WTC11 (cell line): ENCODE measurements at regions not wholly inside any gene's neighbourhood (a gene's known extent, or its start where the extent isn't known, plus 50 kb on each side); places are given as distances from the start of the nearest gene placed in this dataset.
"Not testable (repeated sequence)": the region's sequence is repeated elsewhere in the genome, so short reads cannot be mapped to it uniquely, and the experiment has no call there.

Experiments used
- ATF2 ChIP-seq: sonication (generic); formaldehyde crosslinking; IDR thresholded peaks from 2 replicates; pipeline ENCODE4 v1.8.1; 2022; ENCODE audit warnings: low read depth, missing genetic modification reagents, borderline replicate concordance
- TF ChIP-seq, protein P1 (sequence below): fragments of 200-600 bp; IDR thresholded peaks from 2 replicates; pipeline ENCODE4 v1.8.0; 2022; ENCODE audit warnings: antibody characterized with exemption

DNA sequence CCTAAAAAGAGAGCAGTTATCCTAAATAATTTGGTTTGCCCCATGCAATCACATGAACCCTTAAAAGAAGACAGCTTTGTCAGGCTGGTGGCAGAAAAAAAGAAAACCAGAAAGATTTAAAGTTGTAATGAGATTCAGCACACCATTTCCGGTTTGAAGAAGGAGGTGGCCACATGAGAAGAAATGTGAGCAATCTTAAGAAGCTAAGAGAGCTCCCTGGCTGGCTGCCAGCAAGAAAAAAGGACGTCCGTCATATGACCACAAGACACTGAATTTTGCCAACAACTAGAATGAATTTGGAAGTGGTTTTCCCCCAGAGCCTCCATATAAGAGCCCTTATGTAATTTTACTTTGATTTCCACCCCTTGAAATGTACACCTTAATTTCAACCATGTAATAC is 528.7 kb upstream of the TGIF2LX start:
- TF ChIP-seq ATF2: not testable (repeated sequence)
- TF ChIP-seq, protein P1, sequence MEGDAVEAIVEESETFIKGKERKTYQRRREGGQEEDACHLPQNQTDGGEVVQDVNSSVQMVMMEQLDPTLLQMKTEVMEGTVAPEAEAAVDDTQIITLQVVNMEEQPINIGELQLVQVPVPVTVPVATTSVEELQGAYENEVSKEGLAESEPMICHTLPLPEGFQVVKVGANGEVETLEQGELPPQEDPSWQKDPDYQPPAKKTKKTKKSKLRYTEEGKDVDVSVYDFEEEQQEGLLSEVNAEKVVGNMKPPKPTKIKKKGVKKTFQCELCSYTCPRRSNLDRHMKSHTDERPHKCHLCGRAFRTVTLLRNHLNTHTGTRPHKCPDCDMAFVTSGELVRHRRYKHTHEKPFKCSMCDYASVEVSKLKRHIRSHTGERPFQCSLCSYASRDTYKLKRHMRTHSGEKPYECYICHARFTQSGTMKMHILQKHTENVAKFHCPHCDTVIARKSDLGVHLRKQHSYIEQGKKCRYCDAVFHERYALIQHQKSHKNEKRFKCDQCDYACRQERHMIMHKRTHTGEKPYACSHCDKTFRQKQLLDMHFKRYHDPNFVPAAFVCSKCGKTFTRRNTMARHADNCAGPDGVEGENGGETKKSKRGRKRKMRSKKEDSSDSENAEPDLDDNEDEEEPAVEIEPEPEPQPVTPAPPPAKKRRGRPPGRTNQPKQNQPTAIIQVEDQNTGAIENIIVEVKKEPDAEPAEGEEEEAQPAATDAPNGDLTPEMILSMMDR: not testable (repeated sequence)
